ENCODE measurements at regions not wholly inside any gene's neighbourhood (a gene's known extent, or its start where the extent isn't known, plus 50 kb on each side); places are given as distances from the start of the nearest gene placed in this dataset.

DNA sequence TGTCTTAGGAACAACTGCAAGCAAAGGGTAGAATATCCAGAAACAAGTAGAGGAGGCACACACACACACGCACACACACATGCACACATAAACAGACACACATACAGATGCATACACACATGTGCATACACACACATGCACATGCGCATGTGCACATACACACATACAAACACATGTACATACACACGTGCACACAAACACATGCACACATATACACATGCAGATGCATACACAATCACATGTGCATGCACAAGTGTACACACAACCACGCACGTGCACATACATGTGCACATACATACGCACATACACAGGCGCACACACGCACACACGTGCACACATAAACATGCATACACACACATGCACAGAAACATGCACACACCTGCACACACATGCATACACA is 206.5 kb upstream of the OPRM1 start:
- Histone ChIP-seq H3K27ac (no peak overlapping the region), H3K4me3 (no peak overlapping the region), H3K36me3 (no peaks in the 10 kb centered on the region), H3K4me1 (no peaks in the 10 kb centered on the region), H3K27me3 (no peaks in the 10 kb centered on the region), H3K9me3 (no peaks in the 10 kb centered on the region)
- no peak for TF ChIP-seq POLR2A (IDR thresholded peaks at IDR 0.05)
- TF ChIP-seq, protein P1, sequence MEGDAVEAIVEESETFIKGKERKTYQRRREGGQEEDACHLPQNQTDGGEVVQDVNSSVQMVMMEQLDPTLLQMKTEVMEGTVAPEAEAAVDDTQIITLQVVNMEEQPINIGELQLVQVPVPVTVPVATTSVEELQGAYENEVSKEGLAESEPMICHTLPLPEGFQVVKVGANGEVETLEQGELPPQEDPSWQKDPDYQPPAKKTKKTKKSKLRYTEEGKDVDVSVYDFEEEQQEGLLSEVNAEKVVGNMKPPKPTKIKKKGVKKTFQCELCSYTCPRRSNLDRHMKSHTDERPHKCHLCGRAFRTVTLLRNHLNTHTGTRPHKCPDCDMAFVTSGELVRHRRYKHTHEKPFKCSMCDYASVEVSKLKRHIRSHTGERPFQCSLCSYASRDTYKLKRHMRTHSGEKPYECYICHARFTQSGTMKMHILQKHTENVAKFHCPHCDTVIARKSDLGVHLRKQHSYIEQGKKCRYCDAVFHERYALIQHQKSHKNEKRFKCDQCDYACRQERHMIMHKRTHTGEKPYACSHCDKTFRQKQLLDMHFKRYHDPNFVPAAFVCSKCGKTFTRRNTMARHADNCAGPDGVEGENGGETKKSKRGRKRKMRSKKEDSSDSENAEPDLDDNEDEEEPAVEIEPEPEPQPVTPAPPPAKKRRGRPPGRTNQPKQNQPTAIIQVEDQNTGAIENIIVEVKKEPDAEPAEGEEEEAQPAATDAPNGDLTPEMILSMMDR (IDR thresholded peaks at IDR 0.05), result no peak
- DNase-seq, result no peak

DNA sequence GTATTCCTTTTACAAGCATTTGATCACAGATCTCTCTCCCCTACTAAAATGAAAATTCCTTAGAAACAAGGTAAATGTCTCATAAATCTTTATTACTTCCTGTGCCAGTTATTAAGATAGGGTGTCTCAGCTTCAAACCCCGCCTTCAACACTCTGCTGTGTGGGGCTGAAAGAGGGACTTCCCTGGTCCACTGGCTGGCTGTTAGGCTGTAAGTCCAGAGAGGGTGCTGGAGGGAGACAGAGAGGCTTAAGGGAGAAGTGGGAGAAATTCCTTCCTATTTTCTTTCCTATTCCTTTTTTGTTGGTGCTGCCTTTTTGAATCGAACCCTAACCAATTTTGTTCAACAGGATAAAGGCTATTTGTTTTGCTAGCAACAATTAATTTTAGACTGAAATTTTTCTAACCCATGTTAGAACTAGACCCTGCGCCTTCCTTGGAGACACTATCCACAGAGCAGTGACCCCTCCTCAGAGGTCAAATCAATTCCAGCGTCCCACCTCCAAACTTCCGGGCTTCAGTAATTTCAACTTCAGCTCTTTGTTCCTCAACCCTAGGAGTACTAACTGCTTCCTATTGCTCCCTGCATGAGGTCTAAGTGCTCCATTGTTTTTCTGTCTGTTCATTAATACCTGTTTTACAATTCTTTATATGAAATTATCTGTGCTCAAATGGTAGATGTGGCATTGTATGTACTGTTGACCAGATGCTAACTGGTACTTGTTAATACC is 207.5 kb upstream of the OPRM1 start:
- no peaks in the 10 kb centered on the region for H3K36me3 ChIP-seq
- H3K4me1 ChIP-seq, result no peaks in the 10 kb centered on the region
- DNase-seq, result no peak
- no peak for TF ChIP-seq POLR2A (IDR thresholded peaks at IDR 0.05)
- TF ChIP-seq, protein P1 (IDR thresholded peaks at IDR 0.05), result no peak
- H3K4me3 ChIP-seq, result no peak overlapping the region
- H3K27ac ChIP-seq, result no peak overlapping the region
- H3K9me3 ChIP-seq, result no peaks in the 10 kb centered on the region
- no peaks in the 10 kb centered on the region for H3K27me3 ChIP-seq

DNA sequence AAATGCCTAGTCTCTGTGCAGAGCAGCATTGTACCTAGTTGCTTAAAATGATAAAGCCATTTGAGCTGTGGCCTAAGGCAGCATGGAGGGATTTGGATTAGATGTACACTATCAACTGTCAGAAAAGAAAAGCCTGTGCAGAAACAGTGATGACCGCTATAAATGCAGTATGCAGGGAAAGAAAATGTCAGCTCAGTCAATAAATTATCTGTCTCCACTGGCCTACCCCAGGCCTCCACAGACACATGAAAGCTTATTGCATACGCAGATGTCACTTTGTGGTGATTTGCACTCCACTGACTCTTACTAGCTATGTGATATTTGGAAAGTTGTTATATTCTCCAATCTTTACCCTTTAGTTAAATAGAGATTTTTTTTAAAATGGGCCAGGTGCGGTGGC is 221.9 kb upstream of the OPRM1 start:
- no peak for DNase-seq
- no peaks in the 10 kb centered on the region for H3K27me3 ChIP-seq
- no peak for TF ChIP-seq POLR2A (IDR thresholded peaks at IDR 0.05)
- TF ChIP-seq, protein P1 (IDR thresholded peaks at IDR 0.05), result no peak
- no peak overlapping the region for H3K4me3 ChIP-seq
- peak overlapping the region in 1 of 4 donors; percentile 48 for H3K27ac ChIP-seq
- H3K9me3 ChIP-seq, result no peaks in the 10 kb centered on the region
- H3K36me3 ChIP-seq, result no peaks in the 10 kb centered on the region
- H3K4me1 ChIP-seq, result no peaks in the 10 kb centered on the region

DNA sequence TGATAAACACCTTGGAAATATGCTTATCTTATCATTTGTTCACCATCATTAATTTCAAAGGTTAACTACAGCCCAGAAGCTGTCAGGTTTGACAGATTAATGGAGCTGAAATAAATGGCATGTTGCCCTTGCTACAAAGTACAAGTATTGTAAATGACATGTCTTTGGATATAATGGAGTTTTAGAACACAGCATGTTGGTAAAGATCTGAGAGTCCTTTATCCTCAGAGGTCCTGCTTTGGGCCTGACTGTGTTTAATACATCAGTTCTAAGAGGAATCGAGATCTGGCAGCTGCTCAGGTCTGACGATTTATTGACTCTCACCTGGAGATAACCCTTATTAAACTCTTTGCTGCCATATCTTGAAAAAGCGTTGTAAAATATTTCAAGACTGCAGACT is 222.7 kb upstream of the OPRM1 start:
- no peak for TF ChIP-seq POLR2A (IDR thresholded peaks at IDR 0.05)
- TF ChIP-seq, protein P1 (IDR thresholded peaks at IDR 0.05), result no peak
- Histone ChIP-seq H3K27ac (peak overlapping the region in 1 of 4 donors; percentile 48), H3K4me1 (no peaks in the 10 kb centered on the region), H3K9me3 (no peaks in the 10 kb centered on the region), H3K27me3 (no peaks in the 10 kb centered on the region), H3K4me3 (no peak overlapping the region), H3K36me3 (no peaks in the 10 kb centered on the region)
- peak in 1 of 3 donors; percentile 59 for DNase-seq

DNA sequence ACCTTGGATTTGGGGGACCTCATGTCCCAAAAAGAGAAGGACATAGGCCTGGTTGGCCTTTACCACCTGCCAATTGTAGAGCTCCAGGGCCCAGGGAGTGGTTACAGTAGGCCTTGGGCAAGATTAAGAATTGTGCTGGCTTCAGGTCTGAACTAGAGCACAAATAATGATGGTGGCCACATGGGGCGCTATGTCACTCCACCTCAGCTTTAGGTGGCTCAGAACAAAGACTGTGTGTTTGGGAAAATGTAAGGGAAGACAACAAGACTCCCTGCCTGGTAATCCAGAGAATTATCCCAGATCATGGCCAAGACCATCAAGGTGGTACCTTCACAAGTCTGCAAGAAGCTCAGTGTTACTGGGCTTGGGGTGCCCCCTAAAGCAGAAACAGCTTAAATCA is 224.9 kb upstream of the OPRM1 start:
- no peak for TF ChIP-seq POLR2A (IDR thresholded peaks at IDR 0.05)
- TF ChIP-seq, protein P1 (IDR thresholded peaks at IDR 0.05), result no peak
- DNase-seq, result no peak
- H3K4me3 ChIP-seq, result no peak overlapping the region

More for the DNA sequence above, 224.9 kb upstream of the OPRM1 start:
- Histone ChIP-seq H3K9me3 (no peaks in the 10 kb centered on the region), H3K4me1 (no peaks in the 10 kb centered on the region), H3K27me3 (no peaks in the 10 kb centered on the region), H3K27ac (no peak overlapping the region), H3K36me3 (no peaks in the 10 kb centered on the region)
